ENCODE measurements at regions not wholly inside any gene's neighbourhood (a gene's known extent, or its start where the extent isn't known, plus 50 kb on each side); places are given as distances from the start of the nearest gene placed in this dataset.

DNA sequence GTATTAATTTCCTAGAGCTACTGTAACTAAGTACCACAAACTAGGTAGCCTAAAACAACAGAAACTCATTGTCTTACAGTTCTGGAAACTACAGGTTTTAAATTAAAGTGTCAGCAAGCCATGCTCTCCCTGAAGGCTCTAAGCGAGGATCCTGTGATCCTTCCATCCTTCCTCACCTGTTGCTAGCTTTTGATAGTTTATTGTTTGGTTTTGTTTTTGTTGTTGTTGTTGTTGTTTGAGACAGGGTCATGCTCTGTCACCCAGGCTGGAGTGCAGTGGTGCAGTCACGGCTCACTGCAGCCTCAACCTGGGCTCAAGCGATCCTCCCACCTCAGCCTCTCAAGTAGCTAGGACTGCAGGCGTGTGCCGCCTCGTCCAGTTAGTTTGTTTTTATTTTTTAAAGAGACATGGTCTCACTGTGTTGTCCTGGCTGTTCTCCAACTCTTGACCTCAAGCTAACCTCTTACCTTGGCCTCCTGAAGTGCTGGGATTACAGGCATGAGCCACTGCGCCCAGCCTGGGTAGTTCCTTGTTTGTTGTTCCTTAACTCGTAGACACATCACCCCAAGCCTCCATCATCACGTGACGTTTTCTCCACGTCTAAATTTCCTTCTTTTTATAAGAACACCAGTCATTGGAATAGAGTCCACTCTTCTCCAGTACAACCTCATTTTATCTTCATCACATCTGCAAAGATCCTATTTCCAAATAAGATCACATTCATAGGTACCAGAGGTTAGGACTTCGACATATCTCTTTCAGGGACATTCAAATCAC is 109.1 kb downstream of the AKR1D1 start:
- CTCF ChIA-PET = no interaction called here
- DNase-seq (ENCODE audit: low spot score) (no peak), ATAC-seq (no peak)
- Mint-ChIP-seq H3K4me3 (no peak overlapping the region), H3K36me3 (peaks cover 47% of the 10 kb centered on the region), H3K27me3 (ENCODE audit: low read depth) (no peaks in the 10 kb centered on the region; the same call in 1 of the 2 replicates), H3K4me1 (peaks cover 24% of the 10 kb centered on the region), H3K9me3 (peaks cover 38% of the 10 kb centered on the region), H3K27ac (no peak overlapping the region)
- POLR2A ChIA-PET = interaction anchor here (1.3 kb wide), 1 partner anchor 14 kb away, joined by 4 read pairs; no protein-coding TSS in a partner anchor
- TF ChIP-seq, protein P1, sequence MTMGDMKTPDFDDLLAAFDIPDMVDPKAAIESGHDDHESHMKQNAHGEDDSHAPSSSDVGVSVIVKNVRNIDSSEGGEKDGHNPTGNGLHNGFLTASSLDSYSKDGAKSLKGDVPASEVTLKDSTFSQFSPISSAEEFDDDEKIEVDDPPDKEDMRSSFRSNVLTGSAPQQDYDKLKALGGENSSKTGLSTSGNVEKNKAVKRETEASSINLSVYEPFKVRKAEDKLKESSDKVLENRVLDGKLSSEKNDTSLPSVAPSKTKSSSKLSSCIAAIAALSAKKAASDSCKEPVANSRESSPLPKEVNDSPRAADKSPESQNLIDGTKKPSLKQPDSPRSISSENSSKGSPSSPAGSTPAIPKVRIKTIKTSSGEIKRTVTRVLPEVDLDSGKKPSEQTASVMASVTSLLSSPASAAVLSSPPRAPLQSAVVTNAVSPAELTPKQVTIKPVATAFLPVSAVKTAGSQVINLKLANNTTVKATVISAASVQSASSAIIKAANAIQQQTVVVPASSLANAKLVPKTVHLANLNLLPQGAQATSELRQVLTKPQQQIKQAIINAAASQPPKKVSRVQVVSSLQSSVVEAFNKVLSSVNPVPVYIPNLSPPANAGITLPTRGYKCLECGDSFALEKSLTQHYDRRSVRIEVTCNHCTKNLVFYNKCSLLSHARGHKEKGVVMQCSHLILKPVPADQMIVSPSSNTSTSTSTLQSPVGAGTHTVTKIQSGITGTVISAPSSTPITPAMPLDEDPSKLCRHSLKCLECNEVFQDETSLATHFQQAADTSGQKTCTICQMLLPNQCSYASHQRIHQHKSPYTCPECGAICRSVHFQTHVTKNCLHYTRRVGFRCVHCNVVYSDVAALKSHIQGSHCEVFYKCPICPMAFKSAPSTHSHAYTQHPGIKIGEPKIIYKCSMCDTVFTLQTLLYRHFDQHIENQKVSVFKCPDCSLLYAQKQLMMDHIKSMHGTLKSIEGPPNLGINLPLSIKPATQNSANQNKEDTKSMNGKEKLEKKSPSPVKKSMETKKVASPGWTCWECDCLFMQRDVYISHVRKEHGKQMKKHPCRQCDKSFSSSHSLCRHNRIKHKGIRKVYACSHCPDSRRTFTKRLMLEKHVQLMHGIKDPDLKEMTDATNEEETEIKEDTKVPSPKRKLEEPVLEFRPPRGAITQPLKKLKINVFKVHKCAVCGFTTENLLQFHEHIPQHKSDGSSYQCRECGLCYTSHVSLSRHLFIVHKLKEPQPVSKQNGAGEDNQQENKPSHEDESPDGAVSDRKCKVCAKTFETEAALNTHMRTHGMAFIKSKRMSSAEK (CRISPR knock-in tag; IDR thresholded peaks at IDR 0.05; ENCODE audit: borderline replicate concordance) = no peak
- TF ChIP-seq NFE2L1 (CRISPR knock-in tag; IDR thresholded peaks at IDR 0.05) = no peak
- TF ChIP-seq, protein P2, sequence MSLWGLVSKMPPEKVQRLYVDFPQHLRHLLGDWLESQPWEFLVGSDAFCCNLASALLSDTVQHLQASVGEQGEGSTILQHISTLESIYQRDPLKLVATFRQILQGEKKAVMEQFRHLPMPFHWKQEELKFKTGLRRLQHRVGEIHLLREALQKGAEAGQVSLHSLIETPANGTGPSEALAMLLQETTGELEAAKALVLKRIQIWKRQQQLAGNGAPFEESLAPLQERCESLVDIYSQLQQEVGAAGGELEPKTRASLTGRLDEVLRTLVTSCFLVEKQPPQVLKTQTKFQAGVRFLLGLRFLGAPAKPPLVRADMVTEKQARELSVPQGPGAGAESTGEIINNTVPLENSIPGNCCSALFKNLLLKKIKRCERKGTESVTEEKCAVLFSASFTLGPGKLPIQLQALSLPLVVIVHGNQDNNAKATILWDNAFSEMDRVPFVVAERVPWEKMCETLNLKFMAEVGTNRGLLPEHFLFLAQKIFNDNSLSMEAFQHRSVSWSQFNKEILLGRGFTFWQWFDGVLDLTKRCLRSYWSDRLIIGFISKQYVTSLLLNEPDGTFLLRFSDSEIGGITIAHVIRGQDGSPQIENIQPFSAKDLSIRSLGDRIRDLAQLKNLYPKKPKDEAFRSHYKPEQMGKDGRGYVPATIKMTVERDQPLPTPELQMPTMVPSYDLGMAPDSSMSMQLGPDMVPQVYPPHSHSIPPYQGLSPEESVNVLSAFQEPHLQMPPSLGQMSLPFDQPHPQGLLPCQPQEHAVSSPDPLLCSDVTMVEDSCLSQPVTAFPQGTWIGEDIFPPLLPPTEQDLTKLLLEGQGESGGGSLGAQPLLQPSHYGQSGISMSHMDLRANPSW (CRISPR knock-in tag; conservative IDR thresholded peaks at IDR 0.05; ENCODE audit: low read depth) = no peak

DNA sequence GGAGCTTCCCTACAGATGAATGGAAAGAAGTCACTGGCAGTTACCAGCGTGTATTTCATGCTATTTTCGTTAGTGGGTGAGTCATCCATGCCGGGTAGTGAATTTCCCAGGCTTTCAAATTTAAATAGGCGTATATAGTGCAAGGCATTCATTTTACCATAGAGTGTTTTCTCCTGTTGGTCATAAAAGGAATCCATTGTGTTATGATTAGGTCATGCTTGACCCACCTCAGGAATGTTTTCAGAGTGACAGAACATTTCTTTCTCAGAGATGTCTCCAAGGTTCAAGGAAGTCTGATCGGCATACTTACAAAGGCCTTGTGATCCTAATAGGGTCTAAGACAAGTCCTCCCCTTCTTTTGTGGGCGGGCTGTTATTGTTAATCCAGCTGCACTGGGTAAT is 110.7 kb downstream of the AKR1D1 start:
- DNase-seq (ENCODE audit: low spot score) = no peak
- no peak for ATAC-seq
- POLR2A ChIA-PET = no interaction called here

More for the DNA sequence above, 110.7 kb downstream of the AKR1D1 start:
- H3K9me3 Mint-ChIP-seq = peaks cover 45% of the 10 kb centered on the region
- peaks cover 51% of the 10 kb centered on the region for H3K36me3 Mint-ChIP-seq
- no peaks in the 10 kb centered on the region; the same call in 1 of the 2 replicates for H3K27me3 Mint-ChIP-seq (ENCODE audit: low read depth)
- peaks cover 24% of the 10 kb centered on the region for H3K4me1 Mint-ChIP-seq
- H3K27ac Mint-ChIP-seq = no peak overlapping the region; the same call in 1 of the 2 replicates
- CTCF ChIA-PET = interaction anchor here (0.6 kb wide), 1 partner anchor 272 kb away, joined by 3 read pairs; no protein-coding TSS in a partner anchor
- TF ChIP-seq, protein P3, sequence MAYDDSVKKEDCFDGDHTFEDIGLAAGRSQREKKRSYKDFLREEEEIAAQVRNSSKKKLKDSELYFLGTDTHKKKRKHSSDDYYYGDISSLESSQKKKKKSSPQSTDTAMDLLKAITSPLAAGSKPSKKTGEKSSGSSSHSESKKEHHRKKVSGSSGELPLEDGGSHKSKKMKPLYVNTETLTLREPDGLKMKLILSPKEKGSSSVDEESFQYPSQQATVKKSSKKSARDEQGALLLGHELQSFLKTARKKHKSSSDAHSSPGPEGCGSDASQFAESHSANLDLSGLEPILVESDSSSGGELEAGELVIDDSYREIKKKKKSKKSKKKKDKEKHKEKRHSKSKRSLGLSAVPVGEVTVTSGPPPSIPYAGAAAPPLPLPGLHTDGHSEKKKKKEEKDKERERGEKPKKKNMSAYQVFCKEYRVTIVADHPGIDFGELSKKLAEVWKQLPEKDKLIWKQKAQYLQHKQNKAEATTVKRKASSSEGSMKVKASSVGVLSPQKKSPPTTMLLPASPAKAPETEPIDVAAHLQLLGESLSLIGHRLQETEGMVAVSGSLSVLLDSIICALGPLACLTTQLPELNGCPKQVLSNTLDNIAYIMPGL (CRISPR knock-in tag; IDR thresholded peaks at IDR 0.05) = no peak
- no peak for TF ChIP-seq RELA (CRISPR knock-in tag; IDR thresholded peaks at IDR 0.05; ENCODE audit: borderline replicate concordance)
- TF ChIP-seq, protein P4, sequence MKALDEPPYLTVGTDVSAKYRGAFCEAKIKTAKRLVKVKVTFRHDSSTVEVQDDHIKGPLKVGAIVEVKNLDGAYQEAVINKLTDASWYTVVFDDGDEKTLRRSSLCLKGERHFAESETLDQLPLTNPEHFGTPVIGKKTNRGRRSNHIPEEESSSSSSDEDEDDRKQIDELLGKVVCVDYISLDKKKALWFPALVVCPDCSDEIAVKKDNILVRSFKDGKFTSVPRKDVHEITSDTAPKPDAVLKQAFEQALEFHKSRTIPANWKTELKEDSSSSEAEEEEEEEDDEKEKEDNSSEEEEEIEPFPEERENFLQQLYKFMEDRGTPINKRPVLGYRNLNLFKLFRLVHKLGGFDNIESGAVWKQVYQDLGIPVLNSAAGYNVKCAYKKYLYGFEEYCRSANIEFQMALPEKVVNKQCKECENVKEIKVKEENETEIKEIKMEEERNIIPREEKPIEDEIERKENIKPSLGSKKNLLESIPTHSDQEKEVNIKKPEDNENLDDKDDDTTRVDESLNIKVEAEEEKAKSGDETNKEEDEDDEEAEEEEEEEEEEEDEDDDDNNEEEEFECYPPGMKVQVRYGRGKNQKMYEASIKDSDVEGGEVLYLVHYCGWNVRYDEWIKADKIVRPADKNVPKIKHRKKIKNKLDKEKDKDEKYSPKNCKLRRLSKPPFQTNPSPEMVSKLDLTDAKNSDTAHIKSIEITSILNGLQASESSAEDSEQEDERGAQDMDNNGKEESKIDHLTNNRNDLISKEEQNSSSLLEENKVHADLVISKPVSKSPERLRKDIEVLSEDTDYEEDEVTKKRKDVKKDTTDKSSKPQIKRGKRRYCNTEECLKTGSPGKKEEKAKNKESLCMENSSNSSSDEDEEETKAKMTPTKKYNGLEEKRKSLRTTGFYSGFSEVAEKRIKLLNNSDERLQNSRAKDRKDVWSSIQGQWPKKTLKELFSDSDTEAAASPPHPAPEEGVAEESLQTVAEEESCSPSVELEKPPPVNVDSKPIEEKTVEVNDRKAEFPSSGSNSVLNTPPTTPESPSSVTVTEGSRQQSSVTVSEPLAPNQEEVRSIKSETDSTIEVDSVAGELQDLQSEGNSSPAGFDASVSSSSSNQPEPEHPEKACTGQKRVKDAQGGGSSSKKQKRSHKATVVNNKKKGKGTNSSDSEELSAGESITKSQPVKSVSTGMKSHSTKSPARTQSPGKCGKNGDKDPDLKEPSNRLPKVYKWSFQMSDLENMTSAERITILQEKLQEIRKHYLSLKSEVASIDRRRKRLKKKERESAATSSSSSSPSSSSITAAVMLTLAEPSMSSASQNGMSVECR (CRISPR knock-in tag; IDR thresholded peaks at IDR 0.05; ENCODE audit: borderline replicate concordance) = no peak
- TF ChIP-seq IRF2 (CRISPR knock-in tag; IDR thresholded peaks at IDR 0.05; ENCODE audit: borderline replicate concordance, low read depth) = no peak
- TF ChIP-seq NR1H2 (CRISPR knock-in tag; IDR thresholded peaks at IDR 0.05) = no peak
- TF ChIP-seq, protein P5, sequence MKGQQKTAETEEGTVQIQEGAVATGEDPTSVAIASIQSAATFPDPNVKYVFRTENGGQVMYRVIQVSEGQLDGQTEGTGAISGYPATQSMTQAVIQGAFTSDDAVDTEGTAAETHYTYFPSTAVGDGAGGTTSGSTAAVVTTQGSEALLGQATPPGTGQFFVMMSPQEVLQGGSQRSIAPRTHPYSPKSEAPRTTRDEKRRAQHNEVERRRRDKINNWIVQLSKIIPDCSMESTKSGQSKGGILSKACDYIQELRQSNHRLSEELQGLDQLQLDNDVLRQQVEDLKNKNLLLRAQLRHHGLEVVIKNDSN (CRISPR knock-in tag; IDR thresholded peaks at IDR 0.05) = no peak
- no peak overlapping the region for H3K4me3 Mint-ChIP-seq
